ENCODE measurements at regions not wholly inside any gene's neighbourhood (a gene's known extent, or its start where the extent isn't known, plus 50 kb on each side); places are given as distances from the start of the nearest gene placed in this dataset.

DNA sequence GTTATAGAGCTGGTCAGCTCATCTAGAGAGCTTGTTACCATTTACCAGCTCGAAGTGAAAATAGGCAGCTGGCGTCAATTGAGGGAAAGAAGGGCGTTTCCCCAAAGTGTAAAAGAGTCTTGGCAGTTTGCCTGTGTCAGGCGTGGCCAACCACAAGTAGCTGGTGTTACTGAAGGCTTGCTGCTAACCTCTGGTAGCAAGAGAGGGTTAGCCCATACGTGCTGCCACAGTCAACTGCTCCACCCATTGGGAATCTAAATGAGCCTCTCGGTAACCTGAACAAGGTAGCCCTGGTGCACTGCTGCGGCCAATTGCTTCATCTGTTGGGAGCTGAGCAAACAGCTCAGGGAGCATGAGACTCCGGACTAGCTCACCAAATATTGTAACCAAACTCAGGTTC, 314.9 kb upstream of the SLITRK5 start:
- Histone ChIP-seq H3K27ac (ENCODE audit: extremely low read length, insufficient read depth, low read length) (no peak overlapping the region), H3K79me2 (ENCODE audit: insufficient read depth, low read length) (no peaks in the 10 kb centered on the region), H2AFZ (ENCODE audit: low read length) (no peak overlapping the region), H3K4me3 (replicated peaks in 1 of 3; ENCODE audit: insufficient read depth in 1 of 3, low read depth in 2 of 3, low read length in 3 of 3) (no peak overlapping the region), H3K36me3 (replicated peaks in 1 of 2; ENCODE audit: control insufficient read depth in 1 of 2, insufficient read depth in 2 of 2, low read length in 2 of 2) (no peaks in the 10 kb centered on the region), H3K27me3 (ENCODE audit: control insufficient read depth in 1 of 2, insufficient read depth in 2 of 2, low read length in 2 of 2) (no peaks in the 10 kb centered on the region), H3K9ac (ENCODE audit: insufficient read depth, low read depth, low read length) (no peak overlapping the region), H4K20me1 (ENCODE audit: insufficient read depth, low read length) (no peaks in the 10 kb centered on the region), H3K4me2 (ENCODE audit: low read depth, low read length) (no peak overlapping the region), H3K4me1 (ENCODE audit: insufficient read depth, low read length) (no peaks in the 10 kb centered on the region), H3K9me3 (ENCODE audit: low read length) (0 out of 2 replicates have a peak, but pooled peaks cover 6% of the 10 kb centered on the region)
- CTCF ChIA-PET (ENCODE audit: low intra/inter-chr PET ratio, low total read pairs) = no interaction called here
- BruUV-seq (replicated peaks) = no TSS peak
- POLR2A ChIA-PET = no interaction called here
- in situ Hi-C loops (cut with HindIII; ENCODE audit: extremely low pct_ligation_motif_present, low pct_unique_long_range_greater_than_20kb) (no loop called here), intact Hi-C loops (cut with micrococcal nuclease; ENCODE audit: unreplicated experiment) (no loop called here)
- no peak for ATAC-seq
- FAIRE-seq = no peak
- no peak for DNase-seq (ENCODE audit: low spot score)
- WGBS (ENCODE audit: low lambda C conversion rate) = 4% methylated on average over 6 of the region's 8 CpGs
- TF ChIP-seq ZKSCAN5 (CRISPR knock-in tag; IDR thresholded peaks at IDR 0.05) (no peak), DNMT3B (CRISPR knock-in tag; conservative IDR thresholded peaks at IDR 0.05) (no peak), IKZF4 (CRISPR knock-in tag; IDR thresholded peaks at IDR 0.05; ENCODE audit: borderline replicate concordance, low read depth, not compliant biosample characterization) (no peak), ZNF616 (CRISPR knock-in tag; IDR thresholded peaks at IDR 0.05; ENCODE audit: low read depth) (no peak), BRF2 (CRISPR knock-in tag; IDR thresholded peaks at IDR 0.05) (no peak), ZNF292 (CRISPR knock-in tag; IDR thresholded peaks at IDR 0.05; ENCODE audit: borderline replicate concordance, low read depth) (no peak)
- TF ChIP-seq, protein P1, sequence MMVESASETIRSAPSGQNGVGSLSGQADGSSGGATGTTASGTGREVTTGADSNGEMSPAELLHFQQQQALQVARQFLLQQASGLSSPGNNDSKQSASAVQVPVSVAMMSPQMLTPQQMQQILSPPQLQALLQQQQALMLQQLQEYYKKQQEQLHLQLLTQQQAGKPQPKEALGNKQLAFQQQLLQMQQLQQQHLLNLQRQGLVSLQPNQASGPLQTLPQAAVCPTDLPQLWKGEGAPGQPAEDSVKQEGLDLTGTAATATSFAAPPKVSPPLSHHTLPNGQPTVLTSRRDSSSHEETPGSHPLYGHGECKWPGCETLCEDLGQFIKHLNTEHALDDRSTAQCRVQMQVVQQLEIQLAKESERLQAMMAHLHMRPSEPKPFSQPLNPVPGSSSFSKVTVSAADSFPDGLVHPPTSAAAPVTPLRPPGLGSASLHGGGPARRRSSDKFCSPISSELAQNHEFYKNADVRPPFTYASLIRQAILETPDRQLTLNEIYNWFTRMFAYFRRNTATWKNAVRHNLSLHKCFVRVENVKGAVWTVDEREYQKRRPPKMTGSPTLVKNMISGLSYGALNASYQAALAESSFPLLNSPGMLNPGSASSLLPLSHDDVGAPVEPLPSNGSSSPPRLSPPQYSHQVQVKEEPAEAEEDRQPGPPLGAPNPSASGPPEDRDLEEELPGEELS (CRISPR knock-in tag; IDR thresholded peaks at IDR 0.05) = no peak
- TF ChIP-seq, protein P2, sequence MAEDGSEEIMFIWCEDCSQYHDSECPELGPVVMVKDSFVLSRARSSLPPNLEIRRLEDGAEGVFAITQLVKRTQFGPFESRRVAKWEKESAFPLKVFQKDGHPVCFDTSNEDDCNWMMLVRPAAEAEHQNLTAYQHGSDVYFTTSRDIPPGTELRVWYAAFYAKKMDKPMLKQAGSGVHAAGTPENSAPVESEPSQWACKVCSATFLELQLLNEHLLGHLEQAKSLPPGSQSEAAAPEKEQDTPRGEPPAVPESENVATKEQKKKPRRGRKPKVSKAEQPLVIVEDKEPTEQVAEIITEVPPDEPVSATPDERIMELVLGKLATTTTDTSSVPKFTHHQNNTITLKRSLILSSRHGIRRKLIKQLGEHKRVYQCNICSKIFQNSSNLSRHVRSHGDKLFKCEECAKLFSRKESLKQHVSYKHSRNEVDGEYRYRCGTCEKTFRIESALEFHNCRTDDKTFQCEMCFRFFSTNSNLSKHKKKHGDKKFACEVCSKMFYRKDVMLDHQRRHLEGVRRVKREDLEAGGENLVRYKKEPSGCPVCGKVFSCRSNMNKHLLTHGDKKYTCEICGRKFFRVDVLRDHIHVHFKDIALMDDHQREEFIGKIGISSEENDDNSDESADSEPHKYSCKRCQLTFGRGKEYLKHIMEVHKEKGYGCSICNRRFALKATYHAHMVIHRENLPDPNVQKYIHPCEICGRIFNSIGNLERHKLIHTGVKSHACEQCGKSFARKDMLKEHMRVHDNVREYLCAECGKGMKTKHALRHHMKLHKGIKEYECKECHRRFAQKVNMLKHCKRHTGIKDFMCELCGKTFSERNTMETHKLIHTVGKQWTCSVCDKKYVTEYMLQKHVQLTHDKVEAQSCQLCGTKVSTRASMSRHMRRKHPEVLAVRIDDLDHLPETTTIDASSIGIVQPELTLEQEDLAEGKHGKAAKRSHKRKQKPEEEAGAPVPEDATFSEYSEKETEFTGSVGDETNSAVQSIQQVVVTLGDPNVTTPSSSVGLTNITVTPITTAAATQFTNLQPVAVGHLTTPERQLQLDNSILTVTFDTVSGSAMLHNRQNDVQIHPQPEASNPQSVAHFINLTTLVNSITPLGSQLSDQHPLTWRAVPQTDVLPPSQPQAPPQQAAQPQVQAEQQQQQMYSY (CRISPR knock-in tag; IDR thresholded peaks at IDR 0.05) = no peak

Measured in HepG2 (cell line).